Stimulated activated CD4-positive, alpha-beta T cell treated with anti-CD3 and anti-CD28 coated beads, Interleukin-15, amount 100 ng/mL, for 24 hours (primary cell): ENCODE measurements at regions not wholly inside any gene's neighbourhood (a gene's known extent, or its start where the extent isn't known, plus 50 kb on each side); places are given as distances from the start of the nearest gene placed in this dataset.

ENCODE experiments used
- DNase-seq: peaks from one replicate; pipeline ENCODE4 v3.0.0-alpha.2; 2020

- no peak for DNase-seq
Observed at GRCh38 chr11:127350476-127350875, 349.9 kb upstream of the KIRREL3 start.

- DNase-seq, result peak; percentile 40
Observed at GRCh38 chr11:127345819-127346459, 345.4 kb upstream of the KIRREL3 start.

DNA sequence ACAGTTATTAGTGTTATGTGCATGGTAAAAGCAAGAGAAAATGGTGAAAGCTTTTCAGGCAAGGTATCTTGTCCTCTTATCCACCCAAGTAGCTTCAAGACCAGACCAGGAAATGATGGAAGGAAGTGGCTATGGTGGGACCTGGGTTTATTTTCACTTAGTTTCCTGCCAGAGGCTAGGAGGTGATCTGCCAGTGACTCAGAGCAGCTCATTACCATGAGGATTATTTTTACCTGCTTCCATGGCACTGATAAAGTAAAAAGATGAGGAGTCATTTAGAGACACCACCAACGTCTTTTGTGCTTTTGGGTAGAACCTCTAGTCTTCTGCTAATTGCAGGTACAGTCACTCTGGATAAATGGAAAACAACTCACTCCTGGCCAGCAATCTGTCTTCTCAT lies 339.9 kb upstream of the KIRREL3 start:
- no peak for DNase-seq

DNA sequence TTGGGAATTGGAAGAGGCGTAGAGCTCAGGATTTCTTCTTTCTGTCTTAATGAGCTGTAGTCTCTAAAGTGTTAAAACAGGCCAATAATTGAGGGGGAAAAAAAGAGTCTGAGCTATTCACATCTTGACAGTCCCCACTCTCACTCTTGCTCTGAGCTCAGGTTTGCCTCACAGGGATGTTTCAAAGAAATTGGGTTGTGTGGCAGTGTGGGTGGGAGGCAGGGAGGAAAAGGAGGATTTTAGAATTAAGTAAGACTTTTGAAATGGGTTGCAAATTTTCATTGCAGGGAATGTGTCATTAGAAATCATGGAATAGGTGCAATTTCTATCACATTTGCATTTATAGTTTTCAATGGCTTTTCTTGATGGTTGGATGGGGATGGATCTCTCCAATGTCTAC lies 338.8 kb upstream of the KIRREL3 start:
- no peak for DNase-seq

DNA sequence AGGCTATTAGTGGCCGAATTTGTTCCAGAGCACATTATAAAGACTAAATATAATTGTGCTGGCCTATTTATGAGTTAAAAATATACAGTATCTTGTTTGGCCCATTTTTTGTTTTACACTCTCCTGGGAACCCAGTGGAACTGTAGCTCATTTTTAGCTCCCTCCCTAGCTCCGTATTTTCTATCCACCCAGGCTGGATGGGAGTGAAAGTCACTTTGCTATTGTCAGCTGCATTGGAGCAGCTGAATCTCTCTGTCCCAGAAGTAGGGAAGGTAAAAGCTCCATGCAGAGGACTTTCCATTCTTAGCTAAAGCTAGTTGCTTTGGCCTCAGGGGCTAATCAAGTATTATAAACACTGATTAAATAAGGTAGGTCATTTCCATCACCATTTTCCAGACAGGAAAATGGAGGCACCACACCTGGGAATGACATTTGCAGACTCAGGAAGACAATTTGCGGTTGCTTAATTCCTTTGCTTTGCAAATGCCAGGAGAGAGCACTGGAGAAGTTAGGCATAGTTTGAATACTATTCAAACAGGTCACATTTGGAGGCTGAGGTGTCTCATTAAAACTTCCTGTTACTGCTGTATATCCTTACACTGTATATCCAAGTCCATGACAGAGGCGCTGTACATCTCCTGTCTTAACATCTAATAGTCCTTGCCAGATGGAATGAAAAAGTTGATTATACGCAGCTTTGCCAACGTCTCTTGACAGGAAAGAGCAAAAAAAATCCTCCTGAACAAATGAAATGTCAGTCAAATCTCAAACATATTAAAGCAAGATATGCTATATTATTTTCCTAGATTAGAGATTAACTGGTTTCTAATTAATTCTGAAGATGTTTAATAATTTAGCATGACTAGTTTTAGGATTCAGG lies 338.1 kb upstream of the KIRREL3 start:
- no peak for DNase-seq

DNA sequence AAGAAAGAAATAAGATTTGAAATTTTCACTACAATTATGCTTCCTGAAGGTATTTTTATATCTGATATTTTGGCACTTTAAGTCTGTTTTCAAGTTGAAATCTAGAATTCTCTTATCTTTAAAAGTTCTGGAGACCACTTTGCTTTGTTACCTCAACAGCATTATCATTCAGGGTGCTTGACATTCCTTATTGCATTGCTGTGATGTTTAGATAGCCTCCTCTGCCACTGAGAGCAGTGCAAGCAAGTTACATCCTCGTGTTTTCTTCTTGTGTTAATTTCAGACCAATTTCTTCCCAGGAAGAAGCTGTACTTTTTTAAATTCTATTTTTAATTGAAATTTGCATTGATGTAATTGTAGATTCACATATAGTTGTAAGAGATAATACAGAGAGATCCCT lies 333.9 kb upstream of the KIRREL3 start:
- no peak for DNase-seq

DNA sequence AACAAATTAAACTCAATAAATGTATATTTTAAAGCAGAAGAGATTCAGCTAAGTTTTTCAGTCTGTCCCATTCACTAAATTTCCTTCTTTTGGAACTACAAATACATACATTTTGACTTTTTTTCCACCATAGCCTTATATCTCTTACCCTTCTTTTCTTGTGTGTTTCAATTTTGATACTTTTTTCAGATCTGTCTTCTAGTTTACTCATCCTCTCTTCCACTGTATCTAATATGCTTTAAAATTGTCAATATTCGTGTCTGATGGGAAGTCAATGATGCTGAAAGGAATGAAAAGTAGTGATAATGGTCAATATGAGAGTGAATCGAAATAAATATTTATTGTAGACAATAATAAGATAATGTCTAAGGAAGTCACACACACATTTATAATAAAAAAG lies 332.3 kb upstream of the KIRREL3 start:
- DNase-seq, result no peak

DNA sequence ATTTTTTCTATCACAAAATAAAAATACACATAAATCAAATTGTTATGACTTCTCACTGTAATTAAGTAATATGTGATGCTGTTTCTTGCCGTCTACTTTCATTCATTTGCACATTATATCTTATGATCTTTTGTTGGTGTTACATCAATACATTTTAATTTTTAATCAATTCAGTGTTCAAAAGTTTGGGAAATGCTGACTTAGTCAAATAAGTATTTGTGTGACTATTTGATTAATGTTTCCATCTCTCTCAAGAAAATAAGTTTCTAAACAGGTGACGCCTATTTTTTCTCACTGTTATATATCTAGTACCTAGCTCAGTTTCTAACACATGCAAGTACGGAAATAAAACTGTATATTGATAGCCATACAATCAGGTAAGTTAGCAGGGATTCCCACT lies 329.5 kb upstream of the KIRREL3 start:
- DNase-seq, result no peak

DNA sequence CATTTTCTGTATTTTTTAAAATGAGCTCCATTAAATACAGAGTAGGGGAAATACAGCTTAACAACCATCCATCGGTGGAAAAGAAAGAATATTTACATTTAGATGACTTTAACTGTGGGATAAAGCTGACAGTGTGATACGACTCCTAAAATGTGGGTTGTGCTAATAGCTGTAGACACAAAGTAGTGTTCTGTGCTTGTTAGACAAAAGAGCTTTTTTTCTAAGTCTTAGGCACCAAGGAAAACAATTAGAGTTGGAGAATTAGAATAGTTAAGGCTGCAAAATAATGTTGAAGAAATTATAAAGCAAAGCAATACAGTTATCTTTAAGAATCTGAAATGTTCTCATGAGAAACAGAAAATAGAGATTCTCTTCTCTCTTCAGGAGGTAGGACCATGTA lies 307.7 kb upstream of the KIRREL3 start:
- DNase-seq, result no peak

GRCh38 chr11:127307700-127308099 lies 307.1 kb upstream of the KIRREL3 start:
- DNase-seq, result no peak

DNA sequence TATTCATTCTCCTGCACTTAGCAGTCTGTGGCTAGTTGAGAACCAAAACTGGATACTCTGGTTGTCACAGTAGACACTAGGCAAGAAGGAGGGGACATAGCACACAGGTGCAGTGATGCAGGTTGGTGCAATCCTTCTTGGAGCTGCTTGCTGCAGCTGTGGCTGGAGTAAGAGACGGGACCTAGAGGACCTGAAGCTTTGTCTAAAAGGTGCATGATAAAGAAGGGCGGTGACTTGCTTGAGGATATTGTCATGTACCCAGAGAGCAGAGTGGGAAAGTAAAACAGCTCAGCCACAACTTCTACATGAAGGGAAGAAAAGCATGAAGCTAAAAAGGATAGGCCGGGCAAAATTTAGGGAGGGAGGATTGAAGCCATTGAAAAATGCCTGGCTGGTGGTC lies 304.1 kb upstream of the KIRREL3 start:
- no peak for DNase-seq

DNA sequence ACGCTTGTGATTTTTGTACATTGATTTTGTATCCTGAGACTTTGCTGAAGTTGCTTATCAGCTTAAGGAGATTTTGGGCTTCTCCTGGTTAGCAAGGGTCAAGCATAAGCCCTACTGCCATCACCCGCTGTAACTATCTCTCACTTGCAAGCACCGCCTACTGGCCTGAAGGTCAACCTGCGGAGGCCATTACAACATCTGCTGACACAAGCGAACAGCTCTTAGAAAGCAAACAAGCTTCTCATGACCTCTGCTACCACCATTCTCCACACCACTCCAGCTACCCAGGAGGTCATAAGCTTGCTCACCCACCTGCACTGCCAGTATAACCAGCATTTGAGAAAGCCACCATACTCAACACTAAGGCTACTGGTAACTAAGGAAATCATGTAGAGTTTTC lies 288.4 kb upstream of the KIRREL3 start:
- DNase-seq, result no peak

DNA sequence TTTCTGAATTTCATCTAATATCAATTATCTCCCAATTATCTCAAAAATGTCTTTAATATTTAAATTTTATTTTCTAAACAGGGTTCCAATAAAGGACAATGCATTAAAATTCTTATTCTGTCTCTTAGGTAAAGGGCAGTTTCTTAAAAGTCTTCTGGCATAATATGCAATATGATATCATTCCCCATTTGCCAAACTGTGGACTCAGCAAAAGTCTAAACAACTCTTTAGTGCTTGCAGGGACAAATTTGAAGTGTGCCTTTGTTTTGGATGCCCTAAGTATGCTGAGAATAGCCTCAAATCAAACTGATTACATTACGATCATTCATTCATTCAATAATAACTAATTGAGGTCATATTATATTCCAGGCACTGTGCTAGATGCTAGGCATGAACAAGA lies 281.0 kb upstream of the KIRREL3 start:
- no peak for DNase-seq

GRCh38 chr11:127275774-127276173 lies 275.2 kb upstream of the KIRREL3 start:
- no peak for DNase-seq

GRCh38 chr11:127274328-127274676 lies 273.7 kb upstream of the KIRREL3 start:
- DNase-seq, result no peak

- no peak for DNase-seq
Observed at GRCh38 chr11:127273593-127274327, 273.2 kb upstream of the KIRREL3 start.

DNA sequence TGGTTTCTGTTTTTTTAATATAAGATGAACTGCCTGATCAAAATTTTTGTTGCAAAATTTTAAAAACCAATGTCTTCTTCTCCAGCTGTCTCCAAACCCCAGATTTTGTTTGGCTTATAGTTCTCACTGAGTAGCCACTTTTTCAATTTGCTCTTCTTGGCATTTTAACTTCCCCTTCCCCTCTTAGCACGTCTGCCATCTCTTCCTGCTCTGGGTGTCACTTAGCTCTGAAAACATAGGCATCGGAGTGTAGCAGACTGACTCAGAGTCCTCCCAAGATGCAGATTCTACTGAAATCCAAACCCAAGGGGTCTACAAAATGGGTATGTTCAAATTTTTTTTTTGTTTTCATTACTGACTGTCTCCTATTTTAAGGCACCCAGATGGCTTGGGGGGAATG lies 270.3 kb upstream of the KIRREL3 start:
- DNase-seq, result no peak

- no peak for DNase-seq
Observed at GRCh38 chr11:127269911-127270310, 269.3 kb upstream of the KIRREL3 start.

- no peak for DNase-seq
Observed at GRCh38 chr11:127268932-127269331, 268.4 kb upstream of the KIRREL3 start.

- DNase-seq, result no peak
Observed at GRCh38 chr11:127268521-127268920, 268.0 kb upstream of the KIRREL3 start.

DNA sequence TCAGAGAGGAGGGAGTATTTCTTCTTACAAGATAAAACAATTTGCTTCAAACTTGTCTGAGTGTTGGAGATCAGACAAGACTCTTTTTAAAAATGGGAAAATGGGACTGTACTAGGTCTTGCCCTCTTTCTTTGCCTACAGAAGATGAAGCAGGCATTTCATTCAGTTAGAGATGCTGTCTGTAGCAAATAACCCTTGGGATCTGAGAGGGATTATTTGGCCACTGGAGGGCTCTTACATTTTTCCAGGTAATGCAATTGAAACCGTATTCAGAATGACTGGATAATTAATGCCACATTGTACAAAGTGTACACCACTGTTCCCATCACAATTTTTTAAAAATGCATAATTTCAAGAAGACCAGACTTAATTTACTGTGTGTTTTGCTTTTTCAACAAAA lies 258.5 kb upstream of the KIRREL3 start:
- no peak for DNase-seq

DNA sequence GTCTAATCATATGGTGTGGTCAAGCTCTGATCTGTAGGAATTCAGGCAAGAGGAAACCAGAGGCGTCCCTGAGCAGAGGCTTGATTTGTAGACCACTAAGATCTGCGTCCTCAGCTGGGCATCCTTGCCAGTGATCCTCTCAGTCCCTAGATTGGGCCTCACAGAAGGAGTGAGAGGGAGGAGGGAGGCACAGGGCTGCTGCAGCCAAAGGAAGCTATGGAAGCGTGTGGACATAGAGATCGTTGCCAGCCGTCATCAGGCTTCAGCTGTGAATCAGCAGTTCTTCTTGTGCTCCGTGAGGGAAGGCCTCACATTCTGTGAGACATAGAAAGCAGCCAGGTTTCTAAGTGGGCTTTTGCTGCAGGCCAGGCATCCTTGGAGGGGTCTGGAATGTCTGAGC lies 254.6 kb upstream of the KIRREL3 start:
- no peak for DNase-seq

GRCh38 chr11:127252321-127252720 lies 251.8 kb upstream of the KIRREL3 start:
- DNase-seq, result no peak

- DNase-seq, result no peak
Observed at GRCh38 chr11:127249576-127249975, 249.0 kb upstream of the KIRREL3 start.
